B cell (primary cell): ENCODE measurements at regions not wholly inside any gene's neighbourhood (a gene's known extent, or its start where the extent isn't known, plus 50 kb on each side); places are given as distances from the start of the nearest gene placed in this dataset.

Experiments used
- CTCF ChIP-seq: fragments of 200-600 bp; IDR thresholded peaks from one replicate; pipeline ENCODE4 v1.8.0; 2022; ENCODE audit warnings: antibody characterized with exemption, mild to moderate bottlenecking
- EZH2 ChIP-seq: IDR thresholded peaks from 2 replicates; pipeline ENCODE4 v1.6.1; 2012; ENCODE audit warnings: borderline replicate concordance, low read depth, mild to moderate bottlenecking, moderate library complexity, low read length; ENCODE audit not compliant: insufficient read depth, poor library complexity, severe bottlenecking

GRCh38 chr9:38194870-38195269 is 125.8 kb upstream of the SHB start:
- TF ChIP-seq CTCF (no peak), EZH2 (no peak)
